GM08714 (cell line): ENCODE measurements at regions not wholly inside any gene's neighbourhood (a gene's known extent, or its start where the extent isn't known, plus 50 kb on each side); places are given as distances from the start of the nearest gene placed in this dataset.

ENCODE experiments used
- H3K4me3 ChIP-seq: fragments of 200-500 bp; sonication (Bioruptor generic); 2 replicates; pipeline ENCODE4 v1.5.1; 2014; ENCODE audit warnings: mild to moderate bottlenecking, low read length, inconsistent platforms
- ZNF274 ChIP-seq: IDR thresholded peaks from 2 replicates; pipeline ENCODE4 v1.6.1; 2012; ENCODE audit warnings: mild to moderate bottlenecking, low read depth, low read length

DNA sequence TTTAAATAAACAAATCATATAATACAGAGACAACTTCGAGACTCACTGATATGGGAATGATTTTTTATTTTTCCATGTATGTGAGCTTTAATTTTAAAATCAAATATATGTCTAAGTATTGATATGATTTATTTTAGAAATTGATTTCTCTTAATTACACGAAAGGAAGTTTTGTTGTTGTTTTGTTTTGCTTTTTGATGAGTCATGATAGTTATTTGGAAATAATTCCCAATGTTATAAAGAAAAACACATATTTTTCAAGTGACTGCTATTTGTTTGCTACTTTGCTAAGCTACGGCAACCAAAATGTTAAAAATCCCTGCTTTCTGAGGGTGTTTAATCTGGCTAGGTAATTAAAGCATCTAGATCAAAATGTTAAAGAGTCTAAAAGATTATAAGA lies 2139.4 kb upstream of the TENM3 start:
- H3K4me3 ChIP-seq, result no peak overlapping the region
- no peak for TF ChIP-seq ZNF274

- no peak for TF ChIP-seq ZNF274
- no peak overlapping the region for H3K4me3 ChIP-seq
These were observed 2137.8 kb upstream of the TENM3 start for GRCh38 chr4:180105362-180105761.

GRCh38 chr4:180106122-180106521 lies 2137.1 kb upstream of the TENM3 start:
- TF ChIP-seq ZNF274, result no peak
- no peak overlapping the region for H3K4me3 ChIP-seq

DNA sequence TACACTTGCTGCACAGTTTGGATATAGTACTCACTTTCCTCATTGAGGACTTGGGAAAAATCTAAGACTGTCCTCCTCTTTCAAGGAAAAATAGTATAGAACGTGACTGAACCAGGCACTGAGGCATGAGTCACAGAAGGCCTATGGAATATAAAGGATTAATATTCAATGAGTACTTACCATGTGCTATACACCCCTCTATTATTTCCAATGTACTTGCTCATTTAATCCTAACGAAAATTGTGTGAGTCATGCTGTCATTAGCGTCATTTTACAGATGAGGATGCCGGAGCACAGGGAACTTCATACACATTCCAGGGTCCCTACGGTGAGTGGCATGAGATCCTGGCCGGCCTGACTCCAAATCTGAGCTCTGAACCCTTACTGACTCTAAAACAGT lies 2136.2 kb upstream of the TENM3 start:
- no peak for TF ChIP-seq ZNF274
- no peak overlapping the region for H3K4me3 ChIP-seq

DNA sequence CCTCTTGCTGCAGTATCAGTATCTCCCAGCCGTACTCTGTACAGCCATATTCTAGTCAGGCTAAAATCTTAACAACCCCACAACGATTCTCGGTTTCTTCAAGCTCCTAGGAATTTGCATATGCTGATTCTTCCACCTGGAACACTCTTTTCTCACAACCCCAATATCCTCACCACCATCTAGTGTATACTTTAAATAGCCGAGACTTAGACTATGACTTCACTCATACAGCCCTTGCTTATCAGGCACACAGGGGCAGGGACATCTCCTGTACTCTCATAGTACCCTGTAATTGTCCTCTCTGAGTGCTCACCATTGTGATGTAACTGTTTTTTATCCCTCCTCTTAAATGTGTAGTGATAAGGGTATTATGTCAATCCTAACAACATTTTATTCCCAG lies 2126.4 kb upstream of the TENM3 start:
- no peak overlapping the region for H3K4me3 ChIP-seq
- no peak for TF ChIP-seq ZNF274

GRCh38 chr4:180120068-180120467 lies 2123.1 kb upstream of the TENM3 start:
- H3K4me3 ChIP-seq, result no peak overlapping the region
- TF ChIP-seq ZNF274, result no peak

- TF ChIP-seq ZNF274, result no peak
- peak overlapping the region; percentile 54; the same call in 1 of the 2 replicates for H3K4me3 ChIP-seq
These were observed 2108.9 kb upstream of the TENM3 start for GRCh38 chr4:180134091-180134866.

- H3K4me3 ChIP-seq, result no peak overlapping the region
- TF ChIP-seq ZNF274, result no peak
These were observed 2101.5 kb upstream of the TENM3 start for GRCh38 chr4:180141734-180142133.

DNA sequence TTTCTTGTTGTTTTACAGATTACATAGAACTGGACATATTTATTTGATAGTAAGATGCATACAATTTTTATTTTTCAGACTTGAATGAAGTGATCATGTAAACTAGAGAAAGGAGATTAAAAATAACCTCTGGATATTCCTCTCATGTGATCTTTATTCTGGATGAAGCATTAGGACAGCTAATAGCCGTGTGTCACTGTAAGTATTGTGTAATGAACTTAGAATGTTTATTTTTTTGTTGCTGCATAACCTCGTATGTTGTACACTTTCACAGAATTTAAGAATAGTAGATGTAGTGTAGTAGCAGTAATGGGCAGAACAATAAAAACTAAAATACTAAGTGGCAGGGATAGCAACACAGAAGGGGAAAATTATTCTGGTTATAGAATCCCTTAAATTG lies 2094.5 kb upstream of the TENM3 start:
- no peak for TF ChIP-seq ZNF274
- H3K4me3 ChIP-seq, result no peak overlapping the region

GRCh38 chr4:180150818-180151217 lies 2092.4 kb upstream of the TENM3 start:
- no peak overlapping the region for H3K4me3 ChIP-seq
- no peak for TF ChIP-seq ZNF274

DNA sequence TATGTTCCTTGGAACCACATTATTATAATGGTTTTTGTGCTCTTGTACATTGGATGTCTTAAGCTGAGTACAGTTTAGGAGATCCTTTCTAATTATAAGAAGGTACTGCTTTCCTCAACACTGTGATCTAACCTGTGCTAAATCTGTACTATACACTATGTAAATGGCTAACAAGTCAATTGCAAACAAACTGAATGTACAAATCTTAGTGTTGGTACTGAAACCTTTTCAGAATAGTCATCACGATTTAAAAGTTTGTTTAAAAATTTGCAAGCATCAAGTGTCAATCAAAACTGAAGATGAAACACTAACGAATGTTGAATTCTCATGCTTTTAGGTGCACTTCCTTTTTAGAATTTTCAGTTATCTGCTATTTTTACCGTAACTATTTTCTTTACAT lies 2090.4 kb upstream of the TENM3 start:
- no peak for TF ChIP-seq ZNF274
- no peak overlapping the region for H3K4me3 ChIP-seq

DNA sequence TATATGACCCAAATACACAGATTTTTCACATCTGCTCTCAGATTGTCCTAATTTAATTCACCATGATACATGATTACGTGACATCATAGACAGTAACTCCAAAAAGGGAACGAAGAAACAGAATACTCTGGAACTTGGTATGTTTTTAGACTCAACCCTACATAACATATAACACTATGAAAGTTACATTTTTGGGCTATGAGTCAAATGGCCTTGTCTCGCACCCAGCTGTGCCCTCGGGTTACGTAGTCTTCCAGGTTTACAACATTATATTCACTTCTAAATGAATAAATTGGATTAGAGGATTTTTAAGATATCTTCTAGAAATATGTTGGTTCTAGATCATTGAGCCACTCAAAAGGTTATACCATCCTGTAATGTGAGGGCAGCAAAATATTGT lies 2089.6 kb upstream of the TENM3 start:
- TF ChIP-seq ZNF274, result no peak

DNA sequence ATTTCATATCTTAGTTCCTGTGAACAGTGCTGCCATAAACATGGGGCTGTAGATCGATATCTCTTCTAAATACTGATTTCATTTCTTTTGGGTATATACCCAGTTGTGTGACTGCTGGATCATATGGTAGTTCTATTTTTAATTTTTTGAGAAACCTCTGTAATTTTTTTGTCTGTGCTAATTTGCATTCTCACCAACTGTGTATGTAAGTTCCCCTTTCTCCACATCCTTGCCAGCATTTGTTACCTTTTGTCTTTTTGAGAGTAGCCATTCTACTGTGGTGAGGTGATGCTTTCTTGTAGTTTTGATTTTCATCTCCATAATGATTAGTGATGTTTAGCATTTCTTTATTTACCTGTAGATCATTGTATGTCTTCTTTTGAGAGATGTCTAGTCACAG lies 2086.5 kb upstream of the TENM3 start:
- no peak overlapping the region for H3K4me3 ChIP-seq
- TF ChIP-seq ZNF274, result no peak

More for the DNA sequence above, 2089.6 kb upstream of the TENM3 start:
- no peak overlapping the region for H3K4me3 ChIP-seq

DNA sequence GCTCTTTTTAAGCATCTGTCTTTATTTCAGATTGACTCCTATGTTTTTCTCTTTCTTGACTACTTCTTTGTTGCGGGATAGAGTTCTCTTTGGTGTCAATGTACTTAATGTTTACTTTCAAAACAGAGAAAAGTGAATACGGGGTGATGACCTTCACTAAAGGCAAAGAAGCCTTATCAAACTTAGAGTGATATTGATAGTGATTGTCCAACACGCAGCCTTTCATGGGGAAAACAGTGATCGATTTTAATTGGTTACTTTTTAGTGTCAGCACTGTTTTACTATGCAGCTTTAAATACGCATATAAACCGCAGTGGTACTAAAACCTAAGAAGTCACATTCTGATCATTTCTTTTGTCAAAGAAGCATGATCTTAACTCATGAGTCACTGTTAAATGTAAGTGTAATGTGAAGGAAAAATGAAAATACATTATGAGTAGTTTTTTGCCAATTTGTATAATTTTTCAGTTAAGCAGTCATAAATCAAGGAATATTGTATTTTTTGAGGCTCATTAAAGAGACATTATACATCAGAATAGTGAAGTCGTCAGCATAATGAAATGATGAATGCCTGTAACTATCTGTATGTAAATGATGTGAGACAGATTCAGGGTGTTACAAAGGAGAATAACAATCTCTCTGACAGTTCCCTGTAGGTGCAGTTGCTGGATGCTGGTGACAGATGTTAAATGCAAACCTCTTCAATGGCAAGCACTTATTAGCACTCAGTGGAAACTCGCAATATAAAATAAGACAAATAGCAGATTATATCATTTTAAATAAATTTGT lies 2082.8 kb upstream of the TENM3 start:
- no peak for TF ChIP-seq ZNF274
- no peak overlapping the region for H3K4me3 ChIP-seq

DNA sequence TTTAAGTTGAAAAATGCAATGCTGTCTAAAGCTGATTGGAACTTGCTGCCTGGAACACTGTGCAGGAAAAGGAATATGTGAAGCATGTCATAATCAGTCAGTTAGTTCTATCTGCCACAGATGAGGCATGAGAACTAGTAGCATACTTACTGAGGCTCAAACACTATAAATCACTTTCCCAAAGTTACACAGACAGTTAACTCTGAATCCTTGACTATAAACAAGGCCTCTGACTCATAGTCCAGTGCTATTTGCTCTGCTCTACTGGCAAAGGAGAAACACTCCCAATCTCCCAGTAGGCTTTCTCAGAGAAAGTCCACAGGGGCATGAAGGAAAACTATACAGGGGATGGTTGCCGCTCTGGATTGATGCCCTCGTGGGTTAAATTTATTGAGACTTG lies 2078.4 kb upstream of the TENM3 start:
- TF ChIP-seq ZNF274, result no peak
- no peak overlapping the region for H3K4me3 ChIP-seq

DNA sequence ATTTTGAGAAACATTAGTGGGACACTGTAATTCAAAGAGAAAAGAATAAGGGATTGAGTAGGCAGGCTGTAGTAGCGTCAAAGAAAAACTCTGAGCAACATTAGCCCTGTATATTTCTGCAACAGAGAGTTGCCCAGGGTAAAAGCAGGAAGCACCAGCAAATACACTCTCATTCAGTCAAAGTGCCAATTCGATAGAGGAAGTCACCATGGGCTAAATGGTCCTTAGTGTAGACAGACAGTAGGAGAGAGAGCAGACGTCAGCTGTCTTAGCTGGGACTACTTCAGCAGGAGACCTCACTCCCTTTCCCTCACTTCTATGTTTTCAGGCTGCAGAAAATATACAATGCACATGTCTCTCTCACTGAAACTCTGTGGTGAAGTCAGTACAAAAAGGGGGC lies 2073.8 kb upstream of the TENM3 start:
- TF ChIP-seq ZNF274, result no peak

More for the DNA sequence above, 2073.8 kb upstream of the TENM3 start:
- H3K4me3 ChIP-seq, result no peak overlapping the region
